ENCODE measurements at regions not wholly inside any gene's neighbourhood (a gene's known extent, or its start where the extent isn't known, plus 50 kb on each side); places are given as distances from the start of the nearest gene placed in this dataset.

- no peak for DNase-seq (ENCODE audit: low spot score)
These were observed 65.0 kb upstream of the POU3F1 start for GRCh38 chr1:38111589-38111988.

DNA sequence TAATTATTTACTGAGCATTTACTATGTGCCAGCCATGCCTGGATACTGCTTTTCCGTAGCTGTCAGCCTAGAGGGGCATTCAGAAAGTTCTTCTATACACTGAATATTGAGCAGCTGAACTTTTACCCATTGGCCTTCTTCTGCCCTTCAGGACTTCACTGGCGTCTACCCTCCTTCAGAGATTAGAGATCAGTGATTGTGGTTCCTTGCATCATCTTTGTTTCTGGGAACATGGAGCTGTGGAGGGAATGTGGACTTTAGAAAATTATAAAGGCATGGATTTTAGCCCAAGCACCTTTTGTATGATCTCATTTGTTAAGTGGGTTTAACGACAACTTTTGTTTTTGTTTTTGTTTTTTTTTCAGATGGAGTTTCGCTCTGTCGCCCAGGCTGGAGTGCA is 58.7 kb upstream of the POU3F1 start:
- no peak for DNase-seq (ENCODE audit: low spot score)

DNA sequence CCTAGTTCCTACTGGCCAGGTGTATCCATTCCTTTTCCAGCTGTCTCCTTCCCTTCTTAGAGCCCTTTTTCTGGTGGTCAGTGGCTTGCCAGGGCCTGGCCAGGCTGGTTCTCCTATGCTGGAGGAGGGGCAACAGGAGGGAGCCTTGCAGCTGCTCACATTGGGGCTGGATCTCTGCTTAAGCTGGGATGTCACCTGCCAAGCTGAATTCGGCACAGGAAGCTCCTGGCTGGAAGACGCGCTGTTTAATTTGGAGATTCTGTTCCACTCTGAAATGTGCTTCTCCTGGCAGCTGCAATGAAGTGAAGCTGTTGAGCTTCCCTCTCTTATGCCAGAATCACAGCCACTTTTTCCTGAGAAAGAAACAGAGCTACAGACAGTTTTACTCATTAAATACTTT is 56.0 kb upstream of the POU3F1 start:
- no peak for DNase-seq (ENCODE audit: low spot score)

DNA sequence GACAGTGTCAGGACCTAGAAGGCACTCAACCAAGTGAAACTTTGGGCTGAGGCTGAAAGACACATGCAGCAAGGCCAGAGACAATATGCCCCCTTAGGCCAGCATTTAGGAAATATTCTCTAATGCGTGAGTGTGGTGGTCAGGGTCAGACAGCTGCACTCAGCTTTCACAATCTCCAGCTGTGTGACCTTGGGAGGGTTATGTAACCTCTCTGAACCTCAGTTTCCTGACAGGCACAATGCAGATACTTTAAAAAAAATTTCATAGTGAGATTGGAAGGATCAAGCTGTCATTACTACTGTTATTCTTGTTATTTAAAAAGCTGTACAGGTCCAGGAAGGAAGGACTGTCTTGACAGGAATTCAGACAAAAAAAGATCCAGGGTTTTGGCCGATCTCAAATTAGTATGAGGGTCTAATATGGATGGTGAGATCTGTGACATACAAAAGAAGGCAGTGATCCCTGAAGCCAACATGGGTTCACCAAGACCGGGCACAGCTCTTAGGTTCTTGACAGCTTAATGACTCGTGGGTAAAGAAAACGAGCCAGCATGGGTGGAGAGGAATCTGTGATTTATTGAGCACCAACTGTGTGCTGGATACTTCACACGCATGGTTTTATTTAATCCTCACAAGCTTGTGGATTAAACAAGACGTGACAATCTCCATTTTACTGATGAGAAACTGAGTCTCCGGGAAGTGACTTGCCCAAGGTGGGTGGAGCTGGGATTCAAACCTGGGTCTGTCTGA is 54.6 kb upstream of the POU3F1 start:
- DNase-seq (ENCODE audit: low spot score) = no peak

DNA sequence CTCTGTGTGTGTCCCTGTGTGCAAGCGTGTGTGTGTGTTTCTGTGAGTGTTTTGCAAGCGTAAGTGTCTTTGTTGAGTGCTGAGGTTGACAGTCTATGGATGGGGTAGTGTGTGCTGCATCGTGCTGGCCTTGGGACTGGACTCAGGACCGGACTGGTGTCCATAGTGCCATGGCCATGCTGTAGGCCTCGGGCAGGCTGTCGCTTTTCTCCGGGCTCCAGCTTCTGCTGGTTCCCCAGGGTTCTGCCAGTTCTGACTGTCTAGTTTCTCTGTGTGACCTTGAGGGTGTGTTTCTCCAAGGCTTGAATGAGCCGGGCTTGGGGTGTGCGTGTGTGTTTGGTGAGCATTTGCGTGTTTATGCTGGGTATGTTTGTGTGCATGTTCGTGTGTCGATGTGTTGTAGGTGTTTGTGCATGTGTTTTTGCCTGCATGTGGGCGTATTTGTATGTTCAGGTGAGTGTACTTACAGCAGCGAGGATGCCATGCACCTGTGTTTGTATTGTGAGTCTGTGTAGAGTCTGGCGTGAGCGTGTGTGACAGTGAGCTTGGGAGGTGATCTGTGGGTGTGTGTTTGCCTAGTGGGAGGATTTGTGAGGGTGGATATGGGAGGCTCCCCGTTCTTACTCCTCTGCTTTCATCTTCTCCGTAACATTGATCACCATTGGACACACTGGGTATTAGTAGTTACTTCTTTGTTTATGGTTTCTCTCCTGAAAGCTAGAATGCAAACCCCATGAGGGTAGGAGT is 51.7 kb upstream of the POU3F1 start:
- DNase-seq (ENCODE audit: low spot score) = no peak

- no peak for DNase-seq (ENCODE audit: low spot score)
These were observed 50.8 kb upstream of the POU3F1 start for GRCh38 chr1:38097284-38097898.
